GM21526 (cell line): ENCODE measurements at regions not wholly inside any gene's neighbourhood (a gene's known extent, or its start where the extent isn't known, plus 50 kb on each side); places are given as distances from the start of the nearest gene placed in this dataset.
A peak's percentile ranks its signal among the peaks of the same experiment; 100 is the strongest.
"Not testable (repeated sequence)": the region's sequence is repeated elsewhere in the genome, so short reads cannot be mapped to it uniquely, and the experiment has no call there.

ENCODE experiments used
- ATAC-seq: cut with Tn5 transposase; IDR thresholded peaks from one replicate; pipeline ENCODE4 v1.9.1; 2021; ENCODE audit warnings: moderate library complexity; ENCODE audit not compliant: unreplicated experiment, low FRiP score

DNA sequence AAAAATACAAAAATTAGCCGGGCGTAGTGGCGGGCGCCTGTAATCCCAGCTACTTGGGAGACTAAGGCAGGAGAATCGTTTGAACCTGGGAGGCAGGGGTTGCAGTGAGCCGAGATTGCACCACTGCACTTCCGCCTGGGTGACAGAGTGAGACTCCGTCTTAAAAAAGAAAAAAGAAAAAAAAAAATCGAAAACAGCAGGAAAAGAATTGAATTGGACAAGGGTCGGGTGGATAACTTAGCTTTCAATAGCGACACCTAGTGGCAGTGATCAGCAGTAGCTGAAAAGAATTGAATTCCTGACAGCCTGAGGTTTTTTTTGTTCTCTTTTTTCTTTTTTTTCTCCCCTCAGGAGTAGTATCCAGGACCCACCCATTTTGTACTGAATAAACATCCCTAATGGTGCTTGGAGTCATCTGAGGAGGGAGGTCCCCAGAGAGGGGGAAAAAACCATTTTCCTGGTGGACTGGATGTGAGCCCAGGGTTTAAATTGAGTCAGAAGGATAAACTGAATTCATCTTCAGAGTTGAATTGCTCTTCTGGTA is 55.1 kb downstream of the CYCS start:
- no peak for ATAC-seq

GRCh38 chr7:25068502-25069213 is 56.4 kb downstream of the CYCS start:
- no peak for ATAC-seq

GRCh38 chr7:25067726-25068501 is 57.1 kb downstream of the CYCS start:
- no peak for ATAC-seq

DNA sequence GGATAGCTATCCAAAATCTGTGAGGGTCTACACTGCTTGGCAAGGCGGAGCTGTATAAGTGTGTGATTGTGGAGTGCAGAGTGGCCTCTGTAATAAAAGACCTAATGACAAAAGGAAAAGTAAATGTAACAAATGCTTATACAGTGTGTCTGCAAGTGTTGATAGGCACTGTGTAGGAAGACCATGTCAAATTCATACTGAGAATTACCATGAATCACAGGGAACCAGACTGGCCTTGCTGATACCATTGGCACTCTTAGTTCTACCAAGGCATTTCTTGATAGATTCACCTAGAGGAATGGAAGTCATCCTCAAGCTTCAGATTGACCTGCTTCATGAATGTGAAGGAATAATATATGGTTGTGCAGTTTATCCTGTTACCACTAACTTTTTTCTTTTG is 58.8 kb downstream of the CYCS start:
- no peak for ATAC-seq

- no peak for ATAC-seq
Measured at GRCh38 chr7:25062380-25062779, 62.7 kb downstream of the CYCS start.

DNA sequence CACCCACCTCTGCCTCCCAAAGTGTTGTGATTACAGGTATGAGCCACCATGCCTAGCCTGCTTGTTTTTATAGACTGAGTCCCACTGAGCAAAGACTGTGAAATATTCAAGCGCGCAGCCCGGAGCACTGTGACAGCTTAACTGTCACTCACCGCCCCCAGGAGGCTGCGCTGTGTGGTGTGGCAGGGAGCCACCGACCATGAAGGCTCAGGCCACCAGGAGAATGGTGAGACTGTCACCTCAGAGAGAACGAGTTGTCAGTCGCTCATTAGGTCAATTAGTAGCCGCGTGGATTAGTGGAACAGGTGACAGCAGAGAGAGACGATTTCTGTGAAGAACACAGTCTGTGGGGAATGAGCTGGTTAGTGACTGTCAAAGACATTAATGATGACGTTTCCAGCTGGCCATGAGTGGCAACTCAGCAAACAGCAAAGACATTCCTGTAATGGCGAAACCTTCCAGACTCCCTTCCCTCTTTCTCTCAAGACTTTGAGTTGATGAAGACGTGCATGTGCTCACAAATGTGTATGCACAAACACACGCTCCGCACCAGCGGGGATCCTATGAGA is 64.5 kb downstream of the CYCS start:
- no peak for ATAC-seq

GRCh38 chr7:25059576-25059975 is 65.5 kb downstream of the CYCS start:
- no peak for ATAC-seq

GRCh38 chr7:25056368-25056767 is 68.7 kb downstream of the CYCS start:
- no peak for ATAC-seq

- no peak for ATAC-seq
Measured at GRCh38 chr7:25055520-25056220, 69.4 kb downstream of the CYCS start.

DNA sequence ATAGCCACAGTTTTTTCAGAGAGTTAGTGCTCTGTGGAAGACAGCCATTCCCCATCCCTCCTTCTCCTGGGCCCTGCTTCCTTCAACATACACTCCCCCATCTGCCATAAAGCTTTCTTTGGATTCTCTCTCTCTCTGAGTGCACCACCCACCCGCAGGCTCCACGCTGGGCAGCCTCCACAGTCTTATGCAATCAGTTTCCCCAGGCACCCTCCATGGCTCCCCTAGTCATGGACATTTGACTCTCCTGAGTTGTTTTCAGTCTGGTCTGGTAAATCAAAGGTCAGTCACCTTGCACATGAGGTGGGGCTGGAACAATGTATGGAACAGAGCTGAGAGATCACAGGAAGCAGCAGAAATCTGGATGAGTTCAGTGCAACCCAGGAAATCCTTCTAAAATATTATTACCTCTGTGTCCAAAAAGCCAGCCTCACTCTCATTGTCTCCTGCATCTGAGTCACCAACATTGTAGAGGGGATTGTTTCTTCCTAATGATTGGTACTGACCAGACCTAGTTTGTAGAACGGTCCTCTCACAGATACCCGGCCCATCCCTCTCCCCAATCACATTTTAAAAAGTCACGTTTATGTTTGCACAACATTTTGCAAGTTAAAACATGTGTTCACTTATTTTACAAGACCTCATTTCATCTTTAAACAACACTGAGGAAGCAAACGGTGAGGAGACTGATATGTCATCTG is 70.1 kb downstream of the CYCS start:
- no peak for ATAC-seq

DNA sequence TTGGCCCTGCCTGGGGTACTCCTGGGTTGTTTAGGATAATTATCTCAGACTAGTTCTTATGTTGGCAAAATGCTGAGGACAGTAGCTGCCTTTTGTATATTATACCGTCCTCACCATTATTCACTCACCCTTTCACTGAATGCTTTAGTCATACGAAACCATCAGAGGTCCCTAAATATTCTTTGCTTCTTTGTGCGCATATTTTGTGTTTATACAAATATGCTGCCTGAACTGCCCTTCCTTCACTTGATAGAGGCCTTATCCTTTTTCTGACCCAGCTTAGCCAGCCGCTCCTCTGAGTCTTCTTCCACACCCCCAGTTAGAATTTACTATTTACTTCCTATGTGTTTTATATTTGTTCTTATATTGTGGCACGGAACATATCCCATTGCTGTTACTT is 70.2 kb upstream of the OSBPL3 start:
- ATAC-seq, result no peak

DNA sequence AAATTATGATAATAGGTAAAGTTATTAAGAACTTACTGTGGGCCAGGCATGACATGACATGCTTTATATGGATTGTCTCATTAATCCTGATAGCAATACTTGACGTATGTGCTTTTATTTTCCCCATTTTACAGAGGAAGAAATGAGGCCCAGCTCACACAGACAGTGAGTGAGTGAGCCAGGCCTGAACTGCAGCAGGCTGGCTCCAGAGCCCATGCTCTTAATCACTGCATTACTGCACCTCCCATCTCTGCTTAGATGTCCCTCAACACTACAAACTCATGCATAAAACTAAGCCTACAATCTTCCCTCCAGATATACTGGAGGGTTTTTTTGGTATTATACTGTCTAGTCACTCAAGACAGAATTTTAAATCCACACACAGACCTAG is 68.5 kb upstream of the OSBPL3 start:
- ATAC-seq, result no peak

DNA sequence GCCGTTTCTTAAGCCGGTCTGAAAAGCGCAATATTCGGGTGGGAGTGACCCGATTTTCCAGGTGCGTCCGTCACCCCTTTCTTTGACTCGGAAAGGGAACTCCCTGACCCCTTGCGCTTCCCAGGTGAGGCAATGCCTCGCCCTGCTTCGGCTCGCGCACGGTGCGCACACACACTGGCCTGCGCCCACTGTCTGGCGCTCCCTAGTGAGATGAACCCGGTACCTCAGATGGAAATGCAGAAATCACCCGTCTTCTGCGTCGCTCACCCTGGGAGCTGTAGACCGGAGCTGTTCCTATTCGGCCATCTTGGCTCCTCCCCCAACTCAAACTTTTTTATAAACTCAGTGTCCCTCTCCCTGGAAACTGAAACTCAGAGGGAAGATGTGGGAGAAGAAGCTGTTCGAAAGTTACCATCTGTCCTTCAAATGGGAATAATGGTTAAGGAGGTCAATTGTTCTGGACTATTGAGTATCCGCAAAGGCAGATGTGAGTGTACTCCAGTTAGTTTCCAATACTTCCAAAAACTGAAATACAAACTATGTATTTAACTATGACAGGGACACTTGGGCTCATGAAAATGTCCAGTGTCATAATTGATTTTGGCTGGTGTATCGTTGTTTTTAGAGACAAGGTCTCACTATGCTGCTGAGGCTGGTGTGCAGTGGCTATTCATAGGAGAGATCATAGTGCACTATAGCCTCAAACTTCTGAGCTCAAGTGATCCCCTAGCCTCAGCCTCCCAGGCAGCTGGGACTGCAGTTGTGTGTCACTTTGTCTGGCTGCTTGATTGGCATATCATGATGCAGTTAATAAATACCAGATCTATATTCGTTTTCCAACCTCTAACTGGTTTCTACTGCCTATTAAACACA is 67.8 kb upstream of the OSBPL3 start:
- ATAC-seq, result not testable (repeated sequence)

DNA sequence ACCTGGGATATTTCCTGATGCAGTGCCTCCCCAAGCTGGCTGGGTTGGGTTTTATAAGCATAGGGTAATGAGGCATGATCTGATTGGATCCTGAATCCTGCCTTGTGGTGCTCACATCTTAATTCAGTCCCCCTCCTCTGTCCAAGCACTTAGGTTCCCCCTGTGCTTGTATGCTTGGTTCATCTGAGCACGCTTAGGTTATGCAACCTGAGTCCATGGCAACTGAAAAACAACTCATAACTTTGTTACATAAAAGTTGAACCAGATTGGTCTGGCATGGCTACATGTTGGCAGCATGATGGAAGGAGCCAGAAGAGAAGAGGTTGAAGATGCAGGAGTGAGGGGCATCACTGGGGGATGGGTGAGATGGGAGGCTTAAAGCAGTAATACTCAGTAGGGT is 57.3 kb upstream of the OSBPL3 start:
- ATAC-seq, result no peak

- ATAC-seq, result no peak
Measured at GRCh38 chr7:25035274-25035673, 55.3 kb upstream of the OSBPL3 start.

GRCh38 chr7:25034136-25034535 is 54.2 kb upstream of the OSBPL3 start:
- ATAC-seq, result no peak

DNA sequence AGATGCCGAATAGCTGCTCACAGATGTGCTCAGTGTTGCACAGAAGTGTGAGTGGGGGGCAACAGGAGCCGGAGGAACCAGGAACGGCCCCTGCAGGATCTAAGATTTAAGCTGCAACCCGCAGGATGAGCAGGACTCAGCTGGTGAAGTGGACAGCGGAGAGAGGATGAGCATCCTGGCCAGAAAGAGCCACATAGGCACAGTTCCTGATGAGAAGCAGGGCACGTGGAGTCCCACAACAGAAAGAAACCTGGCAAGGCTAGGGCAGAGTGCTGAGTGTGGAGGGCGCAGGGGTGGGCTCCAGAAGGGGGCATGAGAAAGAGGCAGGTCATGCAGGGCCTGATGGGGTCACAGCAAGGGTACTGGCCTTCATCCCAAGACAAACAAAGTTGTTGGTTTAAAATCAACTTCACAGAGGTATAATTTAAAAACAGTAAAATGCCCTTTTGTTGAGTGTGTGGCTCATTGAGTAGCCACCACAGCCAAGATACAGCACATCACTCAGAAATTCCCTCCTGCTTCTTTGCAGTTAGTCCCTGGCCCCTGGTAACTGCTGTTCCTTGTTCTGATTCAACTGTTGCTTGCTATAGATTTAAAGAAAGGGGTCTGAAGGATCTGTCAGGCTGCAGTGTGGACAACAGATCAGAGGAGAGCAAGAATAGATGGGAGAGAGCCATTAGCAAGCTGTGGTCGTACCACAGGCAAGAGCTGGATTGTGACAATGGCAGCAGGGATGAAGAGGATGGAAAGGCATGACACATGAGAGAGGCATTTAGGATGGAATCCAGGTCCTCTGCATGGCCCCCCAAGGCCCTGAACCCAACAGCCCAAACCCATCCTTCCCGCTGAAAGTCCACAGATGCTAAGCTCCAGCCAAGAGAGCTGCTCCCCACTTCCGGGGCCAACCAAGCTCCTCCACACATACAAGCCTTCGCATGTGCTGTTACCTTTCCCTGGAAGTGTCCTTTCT is 53.1 kb upstream of the OSBPL3 start:
- ATAC-seq, result no peak

- peak; percentile 47 for ATAC-seq
Measured at GRCh38 chr7:25031432-25031831, 51.5 kb upstream of the OSBPL3 start.
